ENCODE measurements at regions not wholly inside any gene's neighbourhood (a gene's known extent, or its start where the extent isn't known, plus 50 kb on each side); places are given as distances from the start of the nearest gene placed in this dataset.

- no peak for DNase-seq
Measured at GRCh38 chr4:151961456-151961855, 200.6 kb upstream of the GATB start.

DNA sequence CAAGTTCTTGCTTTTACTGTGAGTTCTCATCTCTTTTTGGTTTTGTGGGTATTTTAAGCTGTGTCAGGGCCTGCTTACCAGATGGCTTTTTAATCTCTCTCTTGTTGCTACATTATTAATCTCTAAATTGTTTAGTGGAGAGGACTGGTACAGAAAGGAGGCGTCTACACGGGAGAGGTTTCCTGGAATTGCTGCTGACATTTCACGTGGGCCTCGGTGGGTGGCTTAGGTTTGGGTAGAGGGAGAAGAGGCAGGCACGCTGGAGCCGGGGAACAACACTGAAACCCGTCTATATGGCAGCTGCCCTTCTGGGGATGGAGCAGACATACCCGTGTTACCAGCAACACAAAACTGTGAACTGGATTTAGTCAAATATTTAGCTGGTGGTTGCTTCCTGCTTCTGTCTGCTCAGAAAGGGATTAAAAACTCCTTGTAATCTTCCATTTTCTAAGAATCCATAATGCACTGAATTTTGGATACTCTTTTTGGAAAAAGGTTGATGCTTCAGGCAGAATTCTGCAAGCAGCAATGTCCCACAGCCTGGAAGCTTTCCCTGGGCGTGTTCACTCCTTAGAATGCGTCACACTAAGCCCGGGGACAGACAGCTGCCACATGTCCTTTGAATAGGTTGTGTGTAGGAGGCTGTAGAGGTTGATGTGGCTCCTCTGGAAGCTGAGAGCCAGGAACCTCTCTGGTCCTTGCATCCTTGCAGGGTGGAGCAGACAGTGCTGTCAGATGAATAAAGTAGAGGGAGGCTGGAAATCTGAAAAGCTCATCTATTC, 199.8 kb upstream of the GATB start:
- DNase-seq: no peak

- no peak for DNase-seq
Measured at GRCh38 chr4:151957153-151957552, 196.3 kb upstream of the GATB start.

DNA sequence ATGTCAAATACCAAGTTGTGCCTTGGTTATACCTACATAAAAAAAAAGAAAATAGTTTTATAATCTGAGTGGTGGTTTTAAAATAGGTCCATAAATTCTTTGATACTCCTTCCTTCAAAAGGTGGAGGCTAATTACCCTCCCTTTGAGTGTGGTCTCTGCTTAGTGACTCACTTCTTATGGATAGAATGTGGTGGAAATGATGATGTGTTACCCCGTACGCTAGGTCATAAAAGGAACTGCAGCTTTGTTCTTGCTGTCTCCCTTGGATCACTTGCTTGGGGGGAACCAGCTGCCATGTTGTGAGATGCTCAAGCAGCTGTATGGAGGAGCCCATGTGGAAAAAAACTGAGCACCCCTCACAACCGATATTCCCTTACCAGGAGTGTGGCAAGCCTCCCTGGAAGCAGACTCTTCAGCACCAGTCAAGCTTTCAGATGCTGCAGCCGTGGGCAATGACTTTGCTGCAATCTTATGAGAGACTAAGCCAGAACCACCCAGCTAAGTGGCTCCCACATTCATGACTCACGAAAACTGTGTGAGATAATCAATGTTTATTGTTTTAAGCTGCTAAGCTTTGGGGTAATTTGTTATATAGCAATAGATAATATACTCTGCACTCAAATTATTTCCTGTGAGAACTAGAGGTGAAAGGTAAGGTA, 195.0 kb upstream of the GATB start:
- DNase-seq: no peak

GRCh38 chr4:151953795-151954372, 193.1 kb upstream of the GATB start:
- DNase-seq: no peak

GRCh38 chr4:151953312-151953711, 192.5 kb upstream of the GATB start:
- no peak for DNase-seq

- DNase-seq: no peak
Measured at GRCh38 chr4:151952711-151953254, 192.0 kb upstream of the GATB start.

DNA sequence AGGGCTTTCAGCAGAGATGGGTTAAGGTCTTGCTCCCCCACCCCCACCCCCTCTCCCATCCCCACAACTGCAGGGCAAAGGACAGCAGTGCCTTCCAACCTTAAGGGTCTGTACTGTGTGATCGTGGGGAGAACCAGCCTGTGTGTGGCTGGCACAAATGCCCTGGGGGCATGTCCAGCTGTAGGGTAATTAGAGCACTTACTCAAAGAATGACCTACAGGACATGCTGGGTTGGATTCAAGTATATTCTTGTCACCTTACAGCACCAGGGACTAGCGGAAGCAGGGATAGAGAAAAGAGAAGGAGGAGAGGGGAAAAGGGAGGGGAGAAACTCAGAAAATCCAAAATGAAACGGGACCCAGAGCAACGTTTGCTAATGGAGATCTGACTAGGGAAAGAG, 191.3 kb upstream of the GATB start:
- DNase-seq: no peak

- no peak for DNase-seq
Measured at GRCh38 chr4:151951671-151952050, 190.9 kb upstream of the GATB start.

- no peak for DNase-seq
Measured at GRCh38 chr4:151950993-151951670, 190.3 kb upstream of the GATB start.

DNA sequence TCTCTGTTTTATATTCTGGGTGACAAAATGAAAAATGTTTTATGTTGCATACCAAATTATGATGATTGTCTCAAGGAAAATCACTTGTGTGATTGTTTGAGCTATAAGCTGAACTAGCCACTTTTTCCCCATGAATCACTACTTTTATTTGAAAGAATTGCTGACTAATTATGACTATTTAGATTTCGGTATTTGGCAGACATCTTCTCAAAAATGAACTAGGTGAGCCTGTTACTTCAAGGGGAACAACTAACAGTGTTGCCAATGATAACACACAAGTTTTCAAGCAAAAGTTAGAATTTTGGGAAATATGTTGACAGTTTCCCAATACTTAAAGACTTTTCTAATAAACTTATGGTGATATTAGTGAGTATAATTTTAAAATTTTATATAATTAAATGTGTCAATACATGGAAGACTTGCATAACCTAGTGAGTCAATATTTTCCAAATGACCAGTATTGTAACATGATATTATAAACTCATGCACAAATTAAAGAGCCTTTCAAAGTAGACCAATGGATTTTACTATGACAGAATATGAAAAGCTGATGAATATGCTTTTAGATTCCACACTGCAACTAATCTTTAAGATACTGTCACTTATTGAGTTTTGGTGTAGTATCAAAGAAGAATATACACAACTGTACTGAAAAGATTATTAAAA, 187.7 kb upstream of the GATB start:
- no peak for DNase-seq

- DNase-seq: no peak
Measured at GRCh38 chr4:151946718-151947117, 185.9 kb upstream of the GATB start.

DNA sequence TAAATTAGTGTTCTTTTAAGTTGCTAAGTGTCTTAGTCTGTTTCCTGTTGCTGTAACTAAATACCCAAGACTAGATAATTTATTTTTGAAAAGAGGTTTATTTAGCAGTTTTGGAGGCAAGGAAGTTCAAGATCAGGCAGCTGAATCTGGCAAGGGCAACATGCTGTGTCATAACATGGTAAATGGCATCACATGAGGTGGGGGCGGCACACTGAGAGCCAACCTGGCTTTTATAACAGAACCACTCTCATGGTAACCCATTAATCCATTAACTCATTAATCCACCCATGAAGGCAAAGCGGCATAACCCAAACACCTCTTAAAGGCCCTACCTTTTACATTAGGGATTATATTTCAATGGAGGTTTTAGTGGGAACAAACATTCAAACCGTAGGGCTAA, 182.2 kb upstream of the GATB start:
- DNase-seq: no peak

- DNase-seq: no peak
Measured at GRCh38 chr4:151940926-151941617, 180.3 kb upstream of the GATB start.

DNA sequence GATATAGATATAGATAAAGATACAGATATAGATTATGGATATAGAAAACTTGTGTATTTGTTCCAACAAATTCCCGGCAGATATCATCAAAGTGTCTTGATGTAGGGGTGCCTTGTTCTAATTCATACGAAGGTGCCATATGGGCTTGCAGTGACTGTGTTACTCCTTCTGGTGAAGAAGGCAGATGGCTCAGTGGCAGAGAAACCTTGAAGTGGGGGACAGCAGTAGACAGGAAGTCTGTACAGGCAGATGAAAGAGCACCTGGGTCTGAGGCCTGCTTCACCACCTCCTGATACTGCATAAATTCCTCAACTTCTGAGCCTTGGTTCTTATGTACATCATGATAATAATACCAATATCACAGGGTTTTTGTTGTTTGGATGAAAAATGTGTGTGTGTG, 179.5 kb upstream of the GATB start:
- no peak for DNase-seq

GRCh38 chr4:151939670-151940069, 178.9 kb upstream of the GATB start:
- DNase-seq: no peak

DNA sequence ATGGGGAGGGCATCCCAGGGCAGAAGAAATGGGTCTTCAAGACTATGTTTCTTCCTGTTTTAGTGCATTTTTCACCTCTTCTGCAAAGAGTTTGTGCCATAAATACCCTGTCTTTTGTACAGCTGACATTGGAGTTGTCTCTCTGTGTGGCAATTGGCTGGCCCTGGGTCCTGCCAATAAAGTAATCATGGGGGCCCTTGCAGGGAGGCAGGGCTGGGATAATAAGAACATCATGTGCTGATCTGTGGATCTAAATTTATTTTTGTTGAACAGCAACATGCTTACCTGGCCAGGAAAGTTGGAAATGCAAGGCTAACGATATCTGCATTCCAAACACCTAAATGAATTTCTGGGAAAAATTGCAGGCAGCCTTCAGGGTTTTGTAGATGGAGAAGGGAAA, 174.6 kb upstream of the GATB start:
- DNase-seq: no peak

DNA sequence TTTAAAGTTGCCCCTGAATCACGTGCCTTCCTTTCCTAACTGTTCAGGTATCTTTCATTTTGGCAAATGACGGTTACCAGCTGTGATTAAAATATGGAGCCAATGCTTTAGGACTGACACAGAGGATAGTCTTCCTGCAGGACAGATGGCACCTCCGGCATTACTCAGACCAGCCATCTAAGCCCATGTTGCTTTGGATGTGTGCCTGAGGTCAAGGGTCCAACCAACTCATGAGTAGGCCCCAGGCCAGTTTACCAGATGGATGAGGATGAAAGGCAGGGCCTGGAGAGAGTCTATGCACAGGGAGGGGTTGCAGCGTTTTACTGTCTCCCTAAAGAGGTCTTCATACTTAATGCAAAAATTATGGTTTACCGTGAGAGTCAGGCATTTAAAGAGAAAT, 174.0 kb upstream of the GATB start:
- DNase-seq: no peak

GRCh38 chr4:151933122-151933827, 172.5 kb upstream of the GATB start:
- DNase-seq: no peak

GRCh38 chr4:151931563-151931962, 170.8 kb upstream of the GATB start:
- DNase-seq: no peak

GRCh38 chr4:151930372-151930771, 169.6 kb upstream of the GATB start:
- DNase-seq: no peak

DNA sequence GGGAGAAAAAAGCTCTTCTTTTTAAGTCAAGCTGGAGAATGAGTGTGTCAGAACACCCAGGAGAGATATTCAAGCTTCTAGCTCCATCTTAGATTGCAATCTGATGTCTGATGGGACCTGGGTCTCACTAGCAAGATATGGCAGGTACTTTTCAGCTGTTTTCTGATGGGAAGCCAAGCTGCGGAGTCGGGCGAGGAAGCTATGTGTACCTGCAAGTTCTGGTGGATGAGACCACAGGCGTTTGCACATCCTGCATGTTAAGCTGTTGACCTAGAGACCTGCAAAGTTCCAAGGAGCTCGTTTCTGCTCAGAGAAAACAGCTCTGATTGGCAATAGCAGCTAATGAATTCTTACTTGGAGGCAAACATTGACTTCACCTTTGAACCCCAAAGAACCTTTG, 167.3 kb upstream of the GATB start:
- DNase-seq: no peak
